ENCODE measurements at regions not wholly inside any gene's neighbourhood (a gene's known extent, or its start where the extent isn't known, plus 50 kb on each side); places are given as distances from the start of the nearest gene placed in this dataset.
"Not testable (repeated sequence)": the region's sequence is repeated elsewhere in the genome, so short reads cannot be mapped to it uniquely, and the experiment has no call there.

- intact Hi-C loops (cut with micrococcal nuclease); POLR2A ChIA-PET; dilution Hi-C loops (cut with MboI; ENCODE audit: extremely low pct_ligation_motif_present, low sequenced_read_pairs): not testable (repeated sequence)
Measured at GRCh38 chr13:22961342-22961741, 219.4 kb upstream of the SGCG start.

GRCh38 chr13:22961835-22962537 is 218.8 kb upstream of the SGCG start:
- no peak overlapping the region for H3K9ac ChIP-seq (replicated peaks; ENCODE audit: extremely low read depth, insufficient read depth, low read length)
- DNase-seq (ENCODE audit: low read depth, low spot score) (no peak), FAIRE-seq (no peak)
- POLR2A ChIA-PET = no interaction called here
- no peaks in the 10 kb centered on the region for H3K79me2 ChIP-seq (ENCODE audit: control insufficient read depth, insufficient read depth, low read length)
- no peaks in the 10 kb centered on the region for H3K36me3 ChIP-seq (ENCODE audit: control insufficient read depth in 2 of 2, extremely low read depth in 1 of 2, insufficient read depth in 2 of 2, low read length in 2 of 2)
- CTCF ChIA-PET = no interaction called here
- no peak overlapping the region for H3K4me3 ChIP-seq (replicated peaks in 1 of 3; ENCODE audit: insufficient read depth in 1 of 3, low read depth in 1 of 3, low read length in 3 of 3)
- no peaks in the 10 kb centered on the region for H3K4me1 ChIP-seq (ENCODE audit: control insufficient read depth, extremely low read depth, insufficient read depth, low read length)
- intact Hi-C loops (cut with micrococcal nuclease) (no loop called here), dilution Hi-C loops (cut with MboI; ENCODE audit: extremely low pct_ligation_motif_present, low sequenced_read_pairs) (no loop called here)
- H3K9me3 ChIP-seq (replicated peaks; ENCODE audit: control insufficient read depth, insufficient read depth, low read length) = no peaks in the 10 kb centered on the region
- H3K9me1 ChIP-seq (replicated peaks; ENCODE audit: control insufficient read depth, extremely low read depth, insufficient read depth, low read length) = no peaks in the 10 kb centered on the region
- no peak overlapping the region for H3K27ac ChIP-seq (ENCODE audit: insufficient read depth, low read depth, low read length)
- no peaks in the 10 kb centered on the region for H4K20me1 ChIP-seq (replicated peaks; ENCODE audit: control insufficient read depth, extremely low read depth, insufficient read depth, low read length)
- H2AFZ ChIP-seq (ENCODE audit: low read depth, low read length) = no peak overlapping the region
- TF ChIP-seq POLR2A (IDR thresholded peaks at IDR 0.05; ENCODE audit: low read depth, low read length) = no peak
- TF ChIP-seq JUN (IDR thresholded peaks at IDR 0.05; ENCODE audit: borderline replicate concordance, insufficient read depth, insufficient read length, low read depth) = no peak
- TF ChIP-seq MAX (IDR thresholded peaks at IDR 0.05; ENCODE audit: insufficient read depth, insufficient read length) = no peak
- no peak for TF ChIP-seq FOS (IDR thresholded peaks at IDR 0.05; ENCODE audit: borderline replicate concordance, insufficient read depth, low read length)
- no peak overlapping the region for H3K4me2 ChIP-seq (ENCODE audit: insufficient read depth, low read length)
- no TSS peak for BruUV-seq (replicated peaks)
- H3K27me3 ChIP-seq (ENCODE audit: control insufficient read depth in 2 of 2, insufficient read depth in 2 of 2, low read length in 2 of 2) = no peaks in the 10 kb centered on the region

More at GRCh38 chr13:22961342-22961741, 219.4 kb upstream of the SGCG start:
- CTCF ChIA-PET; H4K20me1 ChIP-seq (replicated peaks; ENCODE audit: control insufficient read depth, extremely low read depth, insufficient read depth, low read length); H3K4me2 ChIP-seq (ENCODE audit: insufficient read depth, low read length); H3K9me1 ChIP-seq (replicated peaks; ENCODE audit: control insufficient read depth, extremely low read depth, insufficient read depth, low read length); H3K9me3 ChIP-seq (replicated peaks; ENCODE audit: control insufficient read depth, insufficient read depth, low read length); H3K9ac ChIP-seq (replicated peaks; ENCODE audit: extremely low read depth, insufficient read depth, low read length); H3K27ac ChIP-seq (ENCODE audit: insufficient read depth, low read depth, low read length); H3K4me1 ChIP-seq (ENCODE audit: control insufficient read depth, extremely low read depth, insufficient read depth, low read length); H3K36me3 ChIP-seq (ENCODE audit: control insufficient read depth in 2 of 2, extremely low read depth in 1 of 2, insufficient read depth in 2 of 2, low read length in 2 of 2); BruUV-seq (replicated peaks); H3K27me3 ChIP-seq (ENCODE audit: control insufficient read depth in 2 of 2, insufficient read depth in 2 of 2, low read length in 2 of 2); FAIRE-seq; DNase-seq (ENCODE audit: low read depth, low spot score); H3K79me2 ChIP-seq (ENCODE audit: control insufficient read depth, insufficient read depth, low read length); H3K4me3 ChIP-seq (replicated peaks in 1 of 3; ENCODE audit: insufficient read depth in 1 of 3, low read depth in 1 of 3, low read length in 3 of 3); H2AFZ ChIP-seq (ENCODE audit: low read depth, low read length): not testable (repeated sequence)

- H3K4me2 ChIP-seq (ENCODE audit: insufficient read depth, low read length); DNase-seq (ENCODE audit: low read depth, low spot score); H3K9me3 ChIP-seq (replicated peaks; ENCODE audit: control insufficient read depth, insufficient read depth, low read length); H3K27ac ChIP-seq (ENCODE audit: insufficient read depth, low read depth, low read length); H3K9me1 ChIP-seq (replicated peaks; ENCODE audit: control insufficient read depth, extremely low read depth, insufficient read depth, low read length); H4K20me1 ChIP-seq (replicated peaks; ENCODE audit: control insufficient read depth, extremely low read depth, insufficient read depth, low read length); POLR2A ChIA-PET; H2AFZ ChIP-seq (ENCODE audit: low read depth, low read length); intact Hi-C loops (cut with micrococcal nuclease); BruUV-seq (replicated peaks); H3K4me1 ChIP-seq (ENCODE audit: control insufficient read depth, extremely low read depth, insufficient read depth, low read length); H3K79me2 ChIP-seq (ENCODE audit: control insufficient read depth, insufficient read depth, low read length); FAIRE-seq; H3K27me3 ChIP-seq (ENCODE audit: control insufficient read depth in 2 of 2, insufficient read depth in 2 of 2, low read length in 2 of 2); H3K36me3 ChIP-seq (ENCODE audit: control insufficient read depth in 2 of 2, extremely low read depth in 1 of 2, insufficient read depth in 2 of 2, low read length in 2 of 2); CTCF ChIA-PET; H3K4me3 ChIP-seq (replicated peaks in 1 of 3; ENCODE audit: insufficient read depth in 1 of 3, low read depth in 1 of 3, low read length in 3 of 3); dilution Hi-C loops (cut with MboI; ENCODE audit: extremely low pct_ligation_motif_present, low sequenced_read_pairs); H3K9ac ChIP-seq (replicated peaks; ENCODE audit: extremely low read depth, insufficient read depth, low read length): not testable (repeated sequence)
Measured at GRCh38 chr13:22963384-22964053, 217.3 kb upstream of the SGCG start.

Data from endothelial cell of umbilical vein (primary cell).